GM12891 (cell line): ENCODE measurements at regions not wholly inside any gene's neighbourhood (a gene's known extent, or its start where the extent isn't known, plus 50 kb on each side); places are given as distances from the start of the nearest gene placed in this dataset.

ENCODE experiments used
- POLR2A ChIP-seq: IDR thresholded peaks from 2 replicates; pipeline ENCODE4 v1.6.1; 2011; ENCODE audit warnings: low read depth, low read length, control low read depth
- POLR2AphosphoS5 ChIP-seq: IDR thresholded peaks from 2 replicates; pipeline ENCODE4 v1.6.1; 2011; ENCODE audit warnings: low read depth, low read length, control low read depth

DNA sequence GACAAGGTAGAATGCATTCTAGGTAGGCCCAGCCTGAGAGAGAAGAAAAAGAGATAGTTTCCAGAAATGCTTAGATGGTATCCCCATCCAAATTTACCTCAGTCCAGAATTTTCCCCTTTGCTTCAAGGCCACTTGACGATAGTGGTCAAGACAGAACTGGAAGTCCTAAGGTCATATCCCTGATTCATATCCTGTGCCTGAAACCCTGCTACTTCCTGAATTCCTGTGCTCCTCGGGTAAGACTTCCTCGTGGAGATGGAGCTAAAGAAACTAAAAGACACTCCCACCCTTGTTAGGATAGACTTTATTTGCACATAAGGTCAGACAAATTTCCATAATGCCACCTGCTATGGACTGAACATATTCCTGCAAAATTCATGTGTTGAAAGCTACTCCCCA is 175.9 kb downstream of the EVX1 start:
- TF ChIP-seq POLR2A (no peak), POLR2AphosphoS5 (no peak)
